Loucy (cell line): ENCODE measurements at regions not wholly inside any gene's neighbourhood (a gene's known extent, or its start where the extent isn't known, plus 50 kb on each side); places are given as distances from the start of the nearest gene placed in this dataset.

Experiments
- H2AFZ ChIP-seq: fragments of 200-600 bp; sonication (generic); 2 replicates; pipeline ENCODE4 v1.6.0; 2016; ENCODE audit warnings: antibody characterized with exemption, mild to moderate bottlenecking, low read length, moderate library complexity
- H3F3A ChIP-seq: fragments of 200-600 bp; 2 replicates; pipeline ENCODE4 v1.6.0; 2016; ENCODE audit warnings: antibody characterized with exemption, low read depth, mild to moderate bottlenecking
- H3K27me3 ChIP-seq: fragments of 200-600 bp; sonication (generic); 2 replicates; pipeline ENCODE4 v1.6.1; 2014; ENCODE audit warnings: low read length, mild to moderate bottlenecking; ENCODE audit not compliant: insufficient read depth, poor library complexity, severe bottlenecking
- H3K36me3 ChIP-seq: fragments of 200-600 bp; sonication (generic); 2 replicates; pipeline ENCODE4 v1.6.1; 2016; ENCODE audit warnings: low read length; ENCODE audit not compliant: insufficient read depth
- H3K4me1 ChIP-seq: fragments of 200-600 bp; sonication (generic); 2 replicates; pipeline ENCODE4 v1.5.1; 2014; ENCODE audit warnings: low read length, mild to moderate bottlenecking; ENCODE audit not compliant: insufficient read depth, poor library complexity, severe bottlenecking
- H3K4me2 ChIP-seq: fragments of 200-600 bp; sonication (generic); 2 replicates; pipeline ENCODE4 v1.6.0; 2014; ENCODE audit warnings: antibody characterized with exemption, low read length, low read depth, mild to moderate bottlenecking; ENCODE audit not compliant: poor library complexity, severe bottlenecking
- H3K4me3 ChIP-seq: fragments of 200-600 bp; sonication (generic); 2 replicates; pipeline ENCODE4 v1.5.1; 2014; ENCODE audit warnings: low read length, mild to moderate bottlenecking, mixed read lengths; ENCODE audit not compliant: poor library complexity, severe bottlenecking
- H3K79me2 ChIP-seq: fragments of 200-600 bp; sonication (generic); 2 replicates; pipeline ENCODE4 v1.6.1; 2014; ENCODE audit warnings: low read length; ENCODE audit not compliant: insufficient read depth
- H3K9ac ChIP-seq: fragments of 200-600 bp; sonication (generic); 2 replicates; pipeline ENCODE4 v1.6.0; 2014; ENCODE audit warnings: mild to moderate bottlenecking, low read depth, low read length, moderate library complexity; ENCODE audit not compliant: poor library complexity, severe bottlenecking
- H3K9me2 ChIP-seq: fragments of 200-600 bp; sonication (generic); replicated peaks from 2 replicates; pipeline ENCODE4 v1.6.1; 2016; ENCODE audit warnings: low read depth, low read length, mixed read lengths
- H3K9me3 ChIP-seq: fragments of 200-600 bp; sonication (generic); 2 replicates; pipeline ENCODE4 v1.6.1; 2014; ENCODE audit warnings: mild to moderate bottlenecking, antibody characterized with exemption, low read length, low read depth; ENCODE audit not compliant: insufficient read depth
- H4K20me1 ChIP-seq: fragments of 200-600 bp; sonication (generic); 2 replicates; pipeline ENCODE4 v1.6.0; 2014; ENCODE audit warnings: antibody characterized with exemption, low read length, mild to moderate bottlenecking; ENCODE audit not compliant: insufficient read depth, poor library complexity, severe bottlenecking
- CTCF ChIP-seq: fragments of 200-600 bp; sonication (generic); conservative IDR thresholded peaks from 2 replicates; pipeline ENCODE4 v1.5.1; 2014; ENCODE audit warnings: mild to moderate bottlenecking, antibody characterized with exemption, low read length
- EZH2phosphoT487 ChIP-seq: fragments of 200-600 bp; IDR thresholded peaks from 2 replicates; pipeline ENCODE4 v1.6.1; 2018; ENCODE audit warnings: antibody characterized with exemption, mild to moderate bottlenecking, moderate library complexity, borderline replicate concordance

DNA sequence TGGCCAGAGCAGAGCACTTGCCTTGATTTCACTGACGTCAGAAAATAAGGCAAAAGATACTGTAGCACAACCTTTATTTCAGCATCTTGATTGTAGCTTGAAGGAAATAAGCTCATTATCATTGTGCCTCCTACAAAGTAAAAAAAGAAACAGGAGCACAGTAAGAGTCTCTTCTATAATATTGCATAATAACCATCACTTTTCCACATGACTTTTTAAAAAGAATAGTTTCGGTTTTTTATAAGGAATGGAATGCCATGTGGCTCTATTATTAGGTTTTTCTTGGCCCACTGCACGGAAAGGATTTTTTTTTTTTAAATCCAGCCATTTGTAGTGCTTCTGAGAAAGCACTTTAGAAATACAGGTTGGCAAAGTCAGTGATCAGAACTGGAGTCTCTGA, 655.3 kb downstream of the LRRC70 start:
- no peaks in the 10 kb centered on the region for H3F3A ChIP-seq
- no peaks in the 10 kb centered on the region for H3K79me2 ChIP-seq
- H3K27me3 ChIP-seq: no peaks in the 10 kb centered on the region
- H2AFZ ChIP-seq: no peak overlapping the region
- H3K4me1 ChIP-seq: no peaks in the 10 kb centered on the region
- H3K4me2 ChIP-seq: no peak overlapping the region
- H4K20me1 ChIP-seq: no peaks in the 10 kb centered on the region
- H3K4me3 ChIP-seq: no peak overlapping the region
- H3K36me3 ChIP-seq: no peaks in the 10 kb centered on the region
- no peak overlapping the region for H3K9ac ChIP-seq
- 0 out of 2 replicates have a peak, but pooled peaks cover 3% of the 10 kb centered on the region for H3K9me2 ChIP-seq
- H3K9me3 ChIP-seq: no peaks in the 10 kb centered on the region
- TF ChIP-seq EZH2phosphoT487: no peak
- TF ChIP-seq CTCF: no peak

GRCh38 chr5:63233361-63233760, 654.7 kb downstream of the LRRC70 start:
- no peaks in the 10 kb centered on the region for H4K20me1 ChIP-seq
- H3K36me3 ChIP-seq: no peaks in the 10 kb centered on the region
- no peaks in the 10 kb centered on the region for H3K9me2 ChIP-seq
- H3F3A ChIP-seq: no peaks in the 10 kb centered on the region
- no peaks in the 10 kb centered on the region for H3K27me3 ChIP-seq
- no peak overlapping the region for H2AFZ ChIP-seq
- H3K9ac ChIP-seq: no peak overlapping the region
- no peaks in the 10 kb centered on the region for H3K79me2 ChIP-seq
- H3K4me2 ChIP-seq: no peak overlapping the region
- TF ChIP-seq CTCF (no peak), EZH2phosphoT487 (no peak)
- H3K4me1 ChIP-seq: no peaks in the 10 kb centered on the region
- no peak overlapping the region for H3K4me3 ChIP-seq
- no peaks in the 10 kb centered on the region for H3K9me3 ChIP-seq

DNA sequence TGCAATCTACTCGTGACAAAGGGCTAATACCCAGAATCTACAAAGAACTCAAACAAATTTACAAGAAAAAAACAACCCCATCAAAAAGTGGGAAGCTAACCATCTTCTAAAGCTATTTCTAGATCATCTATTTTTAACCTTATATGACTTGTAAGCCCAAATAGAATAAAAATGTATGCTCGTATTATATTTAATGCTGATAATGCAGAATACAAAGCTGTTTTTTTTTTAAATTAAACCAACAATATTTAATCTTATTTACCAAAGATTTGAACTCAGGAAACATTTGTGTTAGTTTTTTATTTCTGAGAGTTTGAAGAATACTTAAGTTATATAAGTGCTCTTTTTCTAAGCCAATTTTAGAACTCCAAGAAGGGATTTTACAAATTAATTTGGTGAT, 652.1 kb downstream of the LRRC70 start:
- H3K36me3 ChIP-seq: no peaks in the 10 kb centered on the region
- H3K4me3 ChIP-seq: no peak overlapping the region
- no peak overlapping the region for H3K4me2 ChIP-seq
- no peaks in the 10 kb centered on the region for H3K27me3 ChIP-seq
- H3K9me3 ChIP-seq: no peaks in the 10 kb centered on the region
- no peak overlapping the region for H2AFZ ChIP-seq
- TF ChIP-seq CTCF: no peak
- no peak for TF ChIP-seq EZH2phosphoT487
- no peaks in the 10 kb centered on the region for H3K9me2 ChIP-seq
- no peaks in the 10 kb centered on the region for H3F3A ChIP-seq
- H3K9ac ChIP-seq: no peak overlapping the region
- no peaks in the 10 kb centered on the region for H4K20me1 ChIP-seq
- no peaks in the 10 kb centered on the region for H3K4me1 ChIP-seq
- no peaks in the 10 kb centered on the region for H3K79me2 ChIP-seq
